NT2/D1 (cell line): ENCODE measurements at regions not wholly inside any gene's neighbourhood (a gene's known extent, or its start where the extent isn't known, plus 50 kb on each side); places are given as distances from the start of the nearest gene placed in this dataset.

ENCODE experiments used
- SUZ12 ChIP-seq: IDR thresholded peaks from 2 replicates; pipeline ENCODE4 v1.6.1; 2011; ENCODE audit not compliant: insufficient read length, insufficient read depth; ENCODE audit errors: extremely low read depth
- YY1 ChIP-seq: IDR thresholded peaks from 2 replicates; pipeline ENCODE4 v1.6.1; 2011; ENCODE audit not compliant: insufficient read length, insufficient read depth

DNA sequence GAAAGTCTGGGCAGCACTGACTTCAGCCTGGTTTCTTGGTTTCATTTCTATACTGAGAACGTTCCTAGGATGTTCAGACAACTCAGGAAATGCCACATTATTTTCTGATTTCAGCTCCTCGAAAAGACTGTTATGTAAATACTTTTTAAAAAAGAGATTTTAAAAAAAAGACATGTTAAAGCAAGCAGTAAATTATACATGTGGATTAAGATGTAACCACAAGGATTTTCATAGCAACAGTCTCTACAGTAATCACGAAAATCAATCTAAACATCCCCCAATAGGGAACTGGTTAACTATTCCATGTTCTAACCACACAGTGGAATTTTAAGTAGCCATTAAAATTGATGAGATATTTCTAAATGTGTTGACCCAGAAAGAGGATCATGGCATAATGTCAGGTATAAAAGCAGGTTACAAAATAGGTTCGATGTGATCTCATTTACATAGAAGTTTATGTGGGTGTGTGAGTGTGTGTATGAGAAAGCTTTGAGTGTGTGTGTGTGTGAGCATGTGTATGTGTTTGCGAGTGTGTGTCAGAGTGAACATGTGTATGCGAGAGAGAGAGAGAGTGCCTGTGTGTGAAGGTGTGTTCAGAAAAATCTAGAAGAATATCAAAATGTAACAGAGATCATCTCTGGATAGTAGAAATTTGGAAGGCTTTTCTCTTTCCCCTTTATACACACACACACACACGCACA, 63.0 kb upstream of the ERCC4 start:
- TF ChIP-seq YY1 (no peak), SUZ12 (no peak)
